AG10803 (cell line): ENCODE measurements at regions not wholly inside any gene's neighbourhood (a gene's known extent, or its start where the extent isn't known, plus 50 kb on each side); places are given as distances from the start of the nearest gene placed in this dataset.

Experiments
- DNase-seq: peaks from one replicate; pipeline ENCODE4 v3.0.0; 2010; ENCODE audit warnings: low read depth
- H3K4me3 ChIP-seq: 2 replicates; pipeline ENCODE4 v1.5.1; 2011; ENCODE audit warnings: mild to moderate bottlenecking, low read length, control low read depth
- TF ChIP-seq, protein P1 (sequence below): conservative IDR thresholded peaks from 2 replicates; pipeline ENCODE4 v1.5.1; 2011; ENCODE audit warnings: mild to moderate bottlenecking, low read length, control low read depth, inconsistent platforms

DNA sequence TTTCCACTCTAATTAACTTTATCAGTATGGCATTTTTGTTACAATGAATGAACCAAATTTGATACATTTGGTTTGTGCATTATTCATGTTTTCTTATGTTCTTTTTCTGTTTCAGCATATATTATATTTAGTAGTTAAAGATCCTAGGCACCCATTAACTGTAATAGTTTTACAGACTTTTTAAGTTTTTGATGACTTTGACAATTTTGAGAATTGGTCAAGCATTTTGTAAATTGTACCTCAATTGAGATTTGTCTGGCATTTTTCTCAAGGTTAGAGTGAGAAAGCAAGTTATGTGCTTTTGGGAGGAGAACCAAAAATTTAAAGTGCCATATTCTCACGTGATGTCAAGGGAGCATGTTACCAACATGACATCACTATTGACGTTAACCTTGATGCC lies 1019.2 kb downstream of the CDH11 start:
- no peak overlapping the region for H3K4me3 ChIP-seq
- DNase-seq: no peak
- TF ChIP-seq, protein P1, sequence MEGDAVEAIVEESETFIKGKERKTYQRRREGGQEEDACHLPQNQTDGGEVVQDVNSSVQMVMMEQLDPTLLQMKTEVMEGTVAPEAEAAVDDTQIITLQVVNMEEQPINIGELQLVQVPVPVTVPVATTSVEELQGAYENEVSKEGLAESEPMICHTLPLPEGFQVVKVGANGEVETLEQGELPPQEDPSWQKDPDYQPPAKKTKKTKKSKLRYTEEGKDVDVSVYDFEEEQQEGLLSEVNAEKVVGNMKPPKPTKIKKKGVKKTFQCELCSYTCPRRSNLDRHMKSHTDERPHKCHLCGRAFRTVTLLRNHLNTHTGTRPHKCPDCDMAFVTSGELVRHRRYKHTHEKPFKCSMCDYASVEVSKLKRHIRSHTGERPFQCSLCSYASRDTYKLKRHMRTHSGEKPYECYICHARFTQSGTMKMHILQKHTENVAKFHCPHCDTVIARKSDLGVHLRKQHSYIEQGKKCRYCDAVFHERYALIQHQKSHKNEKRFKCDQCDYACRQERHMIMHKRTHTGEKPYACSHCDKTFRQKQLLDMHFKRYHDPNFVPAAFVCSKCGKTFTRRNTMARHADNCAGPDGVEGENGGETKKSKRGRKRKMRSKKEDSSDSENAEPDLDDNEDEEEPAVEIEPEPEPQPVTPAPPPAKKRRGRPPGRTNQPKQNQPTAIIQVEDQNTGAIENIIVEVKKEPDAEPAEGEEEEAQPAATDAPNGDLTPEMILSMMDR: no peak

DNA sequence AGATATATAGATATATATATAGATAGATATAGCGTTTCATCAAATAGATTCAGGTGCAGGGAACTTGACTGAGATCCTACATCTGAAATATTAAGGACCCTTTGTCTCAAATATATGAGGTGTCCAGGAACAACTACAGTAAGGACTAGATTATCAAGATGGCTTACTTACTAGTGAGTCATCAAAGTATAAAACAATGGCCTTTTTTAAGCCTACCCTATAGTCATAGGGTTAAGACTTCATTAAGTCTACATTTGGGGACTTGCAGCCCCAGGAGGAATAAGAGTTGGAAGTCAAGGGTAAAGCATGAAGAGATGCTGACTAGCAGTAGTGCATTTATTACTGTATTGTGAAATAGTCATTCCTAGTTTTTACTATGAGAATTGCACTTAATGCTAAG lies 1023.4 kb downstream of the CDH11 start:
- H3K4me3 ChIP-seq: no peak overlapping the region
- TF ChIP-seq, protein P1: no peak
- no peak for DNase-seq

DNA sequence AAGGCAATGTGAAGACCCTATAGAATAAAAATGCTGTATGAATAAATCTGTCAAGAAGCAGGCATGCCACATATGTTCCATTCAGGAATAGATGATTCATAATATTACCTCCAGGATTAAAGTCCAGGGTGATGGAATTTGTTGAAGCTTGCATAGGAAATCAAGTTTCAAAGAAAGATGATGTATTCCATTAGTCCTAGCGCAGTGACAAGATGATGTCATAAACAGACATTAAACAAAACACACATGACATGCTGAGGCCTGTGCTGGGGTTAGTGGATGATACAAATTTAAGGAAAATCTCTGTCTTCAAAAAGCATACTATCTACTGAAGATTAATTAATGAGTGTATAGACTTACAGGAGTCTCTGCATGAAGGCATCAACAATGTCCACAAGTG lies 1025.2 kb downstream of the CDH11 start:
- TF ChIP-seq, protein P1: no peak
- H3K4me3 ChIP-seq: no peak overlapping the region
- DNase-seq: no peak

- TF ChIP-seq, protein P1: no peak
Measured at GRCh38 chr16:64094992-64095634, 1026.8 kb downstream of the CDH11 start.

DNA sequence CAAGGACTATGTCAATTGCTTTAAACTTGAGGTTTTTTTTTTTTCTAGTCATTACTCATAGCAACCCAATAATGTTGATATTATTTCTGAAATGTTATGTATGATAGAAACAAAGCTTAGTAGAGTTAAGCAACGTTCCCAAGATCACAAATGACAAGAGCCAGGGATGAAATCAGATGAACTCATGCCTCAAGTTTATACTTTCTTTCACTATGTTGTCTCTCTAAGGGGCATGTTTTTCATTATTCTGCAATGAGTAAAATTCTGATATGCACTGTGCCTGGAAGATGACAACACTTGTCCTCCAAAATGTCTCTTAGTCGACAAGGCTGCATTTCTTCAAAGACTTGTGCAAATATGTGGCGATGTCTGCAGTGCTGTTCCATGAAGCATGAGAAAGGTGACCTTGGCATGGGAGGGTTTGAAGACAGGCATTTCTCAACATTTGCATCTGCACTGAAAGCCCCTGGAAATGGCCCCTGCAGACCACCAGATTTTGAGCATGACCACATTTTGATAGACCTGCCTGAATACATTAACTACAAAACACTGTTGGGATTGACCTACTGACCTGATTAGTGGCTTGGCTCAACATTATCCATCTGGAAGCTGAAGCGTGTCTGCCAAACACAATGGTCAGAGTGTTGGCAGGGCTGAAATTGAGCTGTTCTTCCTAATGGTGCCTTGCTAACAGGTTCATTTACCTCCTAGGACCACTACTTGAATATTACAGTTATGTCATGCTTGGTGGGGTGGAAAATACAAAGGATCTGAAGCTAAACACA lies 1027.5 kb downstream of the CDH11 start:
- peak; percentile 62 for DNase-seq
- H3K4me3 ChIP-seq: no peak overlapping the region
- TF ChIP-seq, protein P1: no peak

More at GRCh38 chr16:64094992-64095634, 1026.8 kb downstream of the CDH11 start:
- peak; percentile 83 for DNase-seq
- no peak overlapping the region for H3K4me3 ChIP-seq

GRCh38 chr16:64092271-64092670 lies 1029.6 kb downstream of the CDH11 start:
- DNase-seq: peak; percentile 77
- no peak overlapping the region for H3K4me3 ChIP-seq
- TF ChIP-seq, protein P1: no peak

DNA sequence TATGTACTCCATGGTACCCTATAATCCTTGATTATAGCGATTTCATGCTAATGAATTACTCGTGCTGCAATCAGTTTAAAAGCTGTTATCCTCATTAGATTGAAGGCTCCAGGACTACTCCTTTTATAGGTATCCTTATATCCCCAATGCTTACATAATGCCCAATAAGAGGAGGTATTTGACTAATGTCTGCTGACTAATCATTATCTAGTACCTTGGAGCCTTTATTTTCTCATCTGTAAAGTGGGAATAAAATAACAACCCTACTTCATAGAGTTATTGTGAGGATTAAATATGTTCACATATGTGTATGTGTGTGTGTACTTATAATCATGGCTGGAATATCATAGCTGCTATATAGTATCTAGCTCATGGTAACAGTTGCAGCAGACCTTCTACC lies 1031.5 kb downstream of the CDH11 start:
- H3K4me3 ChIP-seq: no peak overlapping the region
- no peak for DNase-seq
- TF ChIP-seq, protein P1: no peak
